ENCODE measurements at regions not wholly inside any gene's neighbourhood (a gene's known extent, or its start where the extent isn't known, plus 50 kb on each side); places are given as distances from the start of the nearest gene placed in this dataset.

GRCh38 chr12:46432325-46432724, 59.8 kb upstream of the SLC38A2 start:
- TF ChIP-seq MAX (IDR thresholded peaks at IDR 0.05; ENCODE audit: insufficient read depth, insufficient read length) (no peak), POLR2A (IDR thresholded peaks at IDR 0.05; ENCODE audit: low read depth, low read length) (no peak), CTCF (IDR thresholded peaks at IDR 0.05; ENCODE audit: extremely low read depth in 1 of 2, insufficient read depth in 1 of 2, low read depth in 1 of 2, low read length in 2 of 2) (no peak), EZH2 (IDR thresholded peaks at IDR 0.05; ENCODE audit: borderline replicate concordance, low read depth, low read length, severe bottlenecking) (no peak), POLR2AphosphoS5 (IDR thresholded peaks at IDR 0.05; ENCODE audit: insufficient read depth, low read depth, low read length) (no peak), GATA2 (IDR thresholded peaks at IDR 0.05; ENCODE audit: insufficient read depth, insufficient read length, low read depth, low read length) (no peak), FOS (IDR thresholded peaks at IDR 0.05; ENCODE audit: borderline replicate concordance, insufficient read depth, low read length) (no peak), MYC (IDR thresholded peaks at IDR 0.05; ENCODE audit: low read depth, low read length) (no peak), JUN (IDR thresholded peaks at IDR 0.05; ENCODE audit: borderline replicate concordance, insufficient read depth, insufficient read length, low read depth) (no peak)

All from endothelial cell of umbilical vein (primary cell).